OCI-LY3 (cell line): ENCODE measurements at regions not wholly inside any gene's neighbourhood (a gene's known extent, or its start where the extent isn't known, plus 50 kb on each side); places are given as distances from the start of the nearest gene placed in this dataset.

Experiments used
- H2AFZ ChIP-seq: fragments of 200-600, 300-600 bp; shearing (Covaris generic); 2 replicates; pipeline ENCODE4 v1.6.0; 2014; ENCODE audit warnings: antibody characterized with exemption, low read depth, low read length
- H3K27ac ChIP-seq: fragments of 200-600, 300-600 bp; sonication (generic); 2 replicates; pipeline ENCODE4 v1.5.1; 2014; ENCODE audit warnings: mild to moderate bottlenecking, low read length, moderate library complexity, mixed read lengths
- H3K27me3 ChIP-seq: fragments of 200-600, 300-600 bp; sonication (generic); 2 replicates; pipeline ENCODE4 v1.6.1; 2014; ENCODE audit warnings: low read depth, low read length, mixed read lengths
- H3K36me3 ChIP-seq: fragments of 200-600, 300-600 bp; sonication (generic); replicated peaks from 2 replicates; pipeline ENCODE3; 2014; ENCODE audit warnings: low read depth, low read length, mixed read lengths
- H3K4me1 ChIP-seq: fragments of 300-600, 200-600 bp; sonication (generic); 2 replicates; pipeline ENCODE4 v1.6.1; 2014; ENCODE audit warnings: low read length, mixed read lengths
- H3K4me2 ChIP-seq: fragments of 200-600, 300-600 bp; sonication (generic); 2 replicates; pipeline ENCODE4 v1.6.1; 2014; ENCODE audit warnings: low read length, mixed read lengths
- H3K4me3 ChIP-seq: fragments of 300-600, 200-600 bp; sonication (generic); 2 replicates; pipeline ENCODE4 v1.5.1; 2014; ENCODE audit warnings: antibody characterized with exemption, mild to moderate bottlenecking, low read length, moderate library complexity
- H3K79me2 ChIP-seq: fragments of 300-600, 200-600 bp; shearing (Covaris generic); 2 replicates; pipeline ENCODE4 v1.6.1; 2014; ENCODE audit warnings: mild to moderate bottlenecking, low read length, mixed read lengths
- H3K9ac ChIP-seq: fragments of 300-600, 200-600 bp; shearing (Covaris generic); 2 replicates; pipeline ENCODE4 v1.6.0; 2014; ENCODE audit warnings: mild to moderate bottlenecking, low read length, moderate library complexity
- H3K9me3 ChIP-seq: fragments of 200-600, 300-600 bp; shearing (Covaris generic); 2 replicates; pipeline ENCODE4 v1.6.1; 2014; ENCODE audit warnings: low read length, mixed read lengths; ENCODE audit not compliant: insufficient read depth
- H4K20me1 ChIP-seq: fragments of 200-600, 300-600 bp; sonication (generic); 2 replicates; pipeline ENCODE4 v1.6.1; 2016; ENCODE audit warnings: low read length, mixed read lengths; ENCODE audit not compliant: insufficient read depth
- EZH2phosphoT487 ChIP-seq: fragments of 200-600 bp; shearing (Covaris generic); IDR thresholded peaks from 2 replicates; pipeline ENCODE4 v1.6.1; 2018; ENCODE audit warnings: antibody characterized with exemption, mixed run types, low read depth
- TF ChIP-seq, protein P1 (sequence below): fragments of 200-600, 300-600 bp; sonication (generic); IDR thresholded peaks from 2 replicates; pipeline ENCODE4 v1.5.1; 2014; ENCODE audit warnings: antibody characterized with exemption, low read length, low read depth

DNA sequence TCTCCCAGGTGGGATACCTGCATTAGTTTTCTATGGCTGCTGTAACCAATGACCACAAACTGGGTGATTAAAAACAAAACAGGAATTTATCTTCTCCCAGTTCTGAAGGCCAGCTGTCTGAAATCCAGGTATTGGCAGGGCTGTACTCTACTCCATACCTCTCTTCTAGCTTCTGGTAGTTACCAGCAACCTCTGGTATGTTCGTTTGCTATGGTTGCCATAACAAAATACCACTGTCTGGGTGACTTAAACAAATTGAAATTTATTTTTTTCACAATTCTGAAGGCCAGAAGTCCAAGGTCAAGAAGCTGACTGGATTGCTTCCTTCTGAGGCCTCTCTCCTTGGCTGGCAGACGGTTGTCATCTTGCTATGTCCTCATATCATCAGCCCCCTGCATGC, 642.1 kb upstream of the TENM3 start:
- H3K4me3 ChIP-seq, result no peak overlapping the region
- no peaks in the 10 kb centered on the region for H3K27me3 ChIP-seq
- no peak overlapping the region for H3K9ac ChIP-seq
- H3K79me2 ChIP-seq, result no peaks in the 10 kb centered on the region
- no peak for TF ChIP-seq EZH2phosphoT487
- TF ChIP-seq, protein P1, sequence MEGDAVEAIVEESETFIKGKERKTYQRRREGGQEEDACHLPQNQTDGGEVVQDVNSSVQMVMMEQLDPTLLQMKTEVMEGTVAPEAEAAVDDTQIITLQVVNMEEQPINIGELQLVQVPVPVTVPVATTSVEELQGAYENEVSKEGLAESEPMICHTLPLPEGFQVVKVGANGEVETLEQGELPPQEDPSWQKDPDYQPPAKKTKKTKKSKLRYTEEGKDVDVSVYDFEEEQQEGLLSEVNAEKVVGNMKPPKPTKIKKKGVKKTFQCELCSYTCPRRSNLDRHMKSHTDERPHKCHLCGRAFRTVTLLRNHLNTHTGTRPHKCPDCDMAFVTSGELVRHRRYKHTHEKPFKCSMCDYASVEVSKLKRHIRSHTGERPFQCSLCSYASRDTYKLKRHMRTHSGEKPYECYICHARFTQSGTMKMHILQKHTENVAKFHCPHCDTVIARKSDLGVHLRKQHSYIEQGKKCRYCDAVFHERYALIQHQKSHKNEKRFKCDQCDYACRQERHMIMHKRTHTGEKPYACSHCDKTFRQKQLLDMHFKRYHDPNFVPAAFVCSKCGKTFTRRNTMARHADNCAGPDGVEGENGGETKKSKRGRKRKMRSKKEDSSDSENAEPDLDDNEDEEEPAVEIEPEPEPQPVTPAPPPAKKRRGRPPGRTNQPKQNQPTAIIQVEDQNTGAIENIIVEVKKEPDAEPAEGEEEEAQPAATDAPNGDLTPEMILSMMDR, result no peak
- no peaks in the 10 kb centered on the region for H3K4me1 ChIP-seq
- H3K36me3 ChIP-seq, result no peaks in the 10 kb centered on the region
- H3K27ac ChIP-seq, result no peak overlapping the region
- no peak overlapping the region for H2AFZ ChIP-seq
- no peaks in the 10 kb centered on the region for H3K9me3 ChIP-seq
- H4K20me1 ChIP-seq, result no peaks in the 10 kb centered on the region
- H3K4me2 ChIP-seq, result no peak overlapping the region

DNA sequence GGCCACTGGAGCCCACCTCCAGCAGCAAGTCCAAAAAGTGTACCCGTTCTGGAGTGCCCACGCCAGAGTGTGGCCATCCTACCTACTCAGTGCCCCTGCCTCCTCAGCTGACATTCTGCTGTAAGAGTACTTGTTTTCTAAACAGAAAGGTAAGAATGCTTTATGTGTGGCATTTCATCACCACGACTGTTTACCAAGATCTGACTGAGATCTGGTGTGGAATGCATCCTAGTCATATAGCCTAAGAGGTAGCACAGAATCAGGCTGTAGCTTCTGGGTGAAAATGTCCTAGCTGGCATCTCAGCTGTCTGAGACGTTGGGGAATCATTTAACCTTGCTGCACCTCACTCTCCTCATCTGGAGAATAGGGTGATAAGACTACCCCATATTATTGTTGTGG, 638.7 kb upstream of the TENM3 start:
- H3K4me2 ChIP-seq, result no peak overlapping the region
- no peaks in the 10 kb centered on the region for H3K9me3 ChIP-seq
- H2AFZ ChIP-seq, result no peak overlapping the region
- TF ChIP-seq, protein P1, result no peak
- TF ChIP-seq EZH2phosphoT487, result no peak
- no peaks in the 10 kb centered on the region for H3K36me3 ChIP-seq
- no peaks in the 10 kb centered on the region for H4K20me1 ChIP-seq
- no peaks in the 10 kb centered on the region for H3K79me2 ChIP-seq
- H3K27me3 ChIP-seq, result no peaks in the 10 kb centered on the region
- H3K4me3 ChIP-seq, result no peak overlapping the region
- H3K4me1 ChIP-seq, result no peaks in the 10 kb centered on the region
- H3K27ac ChIP-seq, result no peak overlapping the region
- no peak overlapping the region for H3K9ac ChIP-seq

DNA sequence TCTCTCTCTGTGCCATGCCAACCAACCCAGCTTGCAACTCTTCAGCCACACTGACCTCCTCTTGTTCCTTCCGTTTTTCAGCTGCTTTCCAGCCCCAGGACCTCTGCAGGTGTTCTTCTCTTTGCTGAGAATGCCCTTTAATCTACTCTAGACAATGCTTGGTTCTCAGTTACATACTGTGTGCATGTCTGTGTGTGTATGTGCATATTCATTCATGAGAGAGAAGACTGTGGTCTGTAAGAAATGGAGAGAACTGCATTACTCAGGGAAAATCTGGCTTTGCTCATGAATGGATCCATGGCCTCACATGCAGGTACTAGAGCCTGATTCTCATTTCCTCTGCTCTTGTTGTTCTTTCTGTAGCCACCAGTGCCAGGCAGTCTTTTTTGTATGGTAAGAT, 636.9 kb upstream of the TENM3 start:
- H2AFZ ChIP-seq, result no peak overlapping the region
- H3K27ac ChIP-seq, result no peak overlapping the region
- H4K20me1 ChIP-seq, result no peaks in the 10 kb centered on the region
- H3K4me2 ChIP-seq, result no peak overlapping the region
- H3K4me3 ChIP-seq, result no peak overlapping the region
- no peaks in the 10 kb centered on the region for H3K4me1 ChIP-seq
- H3K79me2 ChIP-seq, result no peaks in the 10 kb centered on the region
- H3K9me3 ChIP-seq, result no peaks in the 10 kb centered on the region
- TF ChIP-seq, protein P1, result no peak
- no peak for TF ChIP-seq EZH2phosphoT487
- H3K9ac ChIP-seq, result no peak overlapping the region
- no peaks in the 10 kb centered on the region for H3K36me3 ChIP-seq
- no peaks in the 10 kb centered on the region for H3K27me3 ChIP-seq

DNA sequence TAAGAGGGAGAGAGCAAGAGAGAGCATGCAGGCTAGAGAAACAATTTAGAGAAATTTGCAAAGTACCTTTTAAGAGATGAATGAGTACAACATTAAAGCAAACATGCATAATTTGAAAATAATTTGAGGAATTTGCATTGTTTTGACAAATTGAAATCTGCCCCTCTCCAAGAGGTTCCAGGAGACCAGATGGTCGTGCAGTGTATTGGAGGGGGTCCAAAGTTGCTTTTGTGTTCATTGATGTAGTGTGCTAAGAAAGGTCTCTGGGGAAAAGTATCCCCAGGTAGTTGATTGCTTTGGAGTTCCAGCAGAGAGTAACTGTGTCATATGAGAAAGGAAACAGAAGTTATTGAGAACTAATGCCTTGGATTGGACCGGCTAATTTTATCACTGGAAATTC, 635.0 kb upstream of the TENM3 start:
- no peak overlapping the region for H2AFZ ChIP-seq
- H3K79me2 ChIP-seq, result no peaks in the 10 kb centered on the region
- H3K4me1 ChIP-seq, result no peaks in the 10 kb centered on the region
- H3K9me3 ChIP-seq, result no peaks in the 10 kb centered on the region
- no peak overlapping the region for H3K27ac ChIP-seq
- no peak overlapping the region for H3K4me2 ChIP-seq
- TF ChIP-seq, protein P1, result no peak
- no peak for TF ChIP-seq EZH2phosphoT487
- no peaks in the 10 kb centered on the region for H3K27me3 ChIP-seq
- no peak overlapping the region for H3K4me3 ChIP-seq
- H3K9ac ChIP-seq, result no peak overlapping the region
- H3K36me3 ChIP-seq, result no peaks in the 10 kb centered on the region
- H4K20me1 ChIP-seq, result no peaks in the 10 kb centered on the region
